Kidney glomerular epithelial cell (primary cell): ENCODE measurements at regions not wholly inside any gene's neighbourhood (a gene's known extent, or its start where the extent isn't known, plus 50 kb on each side); places are given as distances from the start of the nearest gene placed in this dataset.
"Not testable (repeated sequence)": the region's sequence is repeated elsewhere in the genome, so short reads cannot be mapped to it uniquely, and the experiment has no call there.

Source experiments
- DNase-seq: peaks from one replicate; lab custom pipeline; 2025; lab: John Stamatoyannopoulos, UW

- no peak for DNase-seq
Measured at GRCh38 chr6:98036344-98036923, 753.4 kb upstream of the MMS22L start.

GRCh38 chr6:98037571-98037970, 754.6 kb upstream of the MMS22L start:
- DNase-seq: no peak

GRCh38 chr6:98039443-98039842, 756.4 kb upstream of the MMS22L start:
- DNase-seq: no peak

GRCh38 chr6:98039904-98040607, 757.0 kb upstream of the MMS22L start:
- no peak for DNase-seq

GRCh38 chr6:98041056-98041455, 758.0 kb upstream of the MMS22L start:
- DNase-seq: no peak

- DNase-seq: no peak
Measured at GRCh38 chr6:98041921-98042320, 758.9 kb upstream of the MMS22L start.

- DNase-seq: no peak
Measured at GRCh38 chr6:98044151-98044561, 761.1 kb upstream of the MMS22L start.

- no peak for DNase-seq
Measured at GRCh38 chr6:98044791-98045470, 761.9 kb upstream of the MMS22L start.

GRCh38 chr6:98047164-98047563, 764.1 kb upstream of the MMS22L start:
- no peak for DNase-seq

GRCh38 chr6:98047871-98048270, 764.9 kb upstream of the MMS22L start:
- DNase-seq: no peak

GRCh38 chr6:98054453-98054852, 771.4 kb upstream of the MMS22L start:
- DNase-seq: peak; percentile 12

GRCh38 chr6:98056955-98057354, 773.9 kb upstream of the MMS22L start:
- peak; percentile 85 for DNase-seq

- DNase-seq: no peak
Measured at GRCh38 chr6:98067375-98067774, 767.0 kb upstream of the POU3F2 start.

GRCh38 chr6:98088537-98088936, 745.8 kb upstream of the POU3F2 start:
- DNase-seq: not testable (repeated sequence)

- DNase-seq: no peak
Measured at GRCh38 chr6:98092331-98092730, 742.0 kb upstream of the POU3F2 start.

GRCh38 chr6:98094696-98095095, 739.7 kb upstream of the POU3F2 start:
- no peak for DNase-seq

GRCh38 chr6:98107801-98108200, 726.6 kb upstream of the POU3F2 start:
- DNase-seq: no peak

GRCh38 chr6:98116455-98116854, 717.9 kb upstream of the POU3F2 start:
- DNase-seq: no peak

- no peak for DNase-seq
Measured at GRCh38 chr6:98117068-98117467, 717.3 kb upstream of the POU3F2 start.

GRCh38 chr6:98118397-98119045, 715.9 kb upstream of the POU3F2 start:
- no peak for DNase-seq

GRCh38 chr6:98124171-98124570, 710.2 kb upstream of the POU3F2 start:
- DNase-seq: peak; percentile 33

- DNase-seq: no peak
Measured at GRCh38 chr6:98131290-98131990, 702.9 kb upstream of the POU3F2 start.
